Parathyroid adenoma (tissue), 2 donors: ENCODE measurements at regions not wholly inside any gene's neighbourhood (a gene's known extent, or its start where the extent isn't known, plus 50 kb on each side); places are given as distances from the start of the nearest gene placed in this dataset.

Experiments used
- H2AFZ ChIP-seq: fragments of 300-600 bp; sonication (generic); one replicate; pipeline ENCODE4 v1.7.0; 2017; ENCODE audit warnings: antibody characterized with exemption, mild to moderate bottlenecking
- H3K27ac ChIP-seq: fragments of 300-600 bp; sonication (generic); one replicate; pipeline ENCODE4 v1.7.0; 2017
- H3K27me3 ChIP-seq: fragments of 300-600 bp; sonication (generic); one replicate; pipeline ENCODE4 v1.7.0; 2017; ENCODE audit warnings: low read length; ENCODE audit not compliant: control insufficient read depth, insufficient read depth
- H3K36me3 ChIP-seq: fragments of 300-600 bp; sonication (generic); one replicate; pipeline ENCODE4 v1.7.0; 2017; ENCODE audit warnings: low read length; ENCODE audit not compliant: control insufficient read depth, insufficient read depth
- H3K4me1 ChIP-seq: fragments of 300-600 bp; sonication (generic); one replicate; pipeline ENCODE4 v1.7.0; 2017; ENCODE audit warnings: control low read depth
- H3K4me2 ChIP-seq: fragments of 300-600 bp; sonication (generic); one replicate; pipeline ENCODE4 v1.7.0; 2017; ENCODE audit warnings: low read length
- H3K4me3 ChIP-seq: fragments of 300-600 bp; sonication (generic); one replicate; pipeline ENCODE4 v1.7.0; 2017; ENCODE audit warnings: low read depth, low read length
- H3K79me2 ChIP-seq: fragments of 300-600 bp; sonication (generic); one replicate; pipeline ENCODE4 v1.7.0; 2017; ENCODE audit warnings: control low read depth
- H3K9ac ChIP-seq: fragments of 300-600 bp; sonication (generic); one replicate; pipeline ENCODE4 v1.7.0; 2017; ENCODE audit warnings: mild to moderate bottlenecking
- H3K9me3 ChIP-seq: fragments of 300-600 bp; sonication (generic); one replicate; pipeline ENCODE4 v1.7.0; 2017; ENCODE audit warnings: low read length; ENCODE audit not compliant: control insufficient read depth
- TF ChIP-seq, protein P1 (sequence below): fragments of 300-600 bp; sonication (generic); IDR thresholded peaks from one replicate; pipeline ENCODE4 v1.7.0; 2017; ENCODE audit warnings: antibody characterized with exemption, mild to moderate bottlenecking
- donor health status: primary hyperparathyroidism.

DNA sequence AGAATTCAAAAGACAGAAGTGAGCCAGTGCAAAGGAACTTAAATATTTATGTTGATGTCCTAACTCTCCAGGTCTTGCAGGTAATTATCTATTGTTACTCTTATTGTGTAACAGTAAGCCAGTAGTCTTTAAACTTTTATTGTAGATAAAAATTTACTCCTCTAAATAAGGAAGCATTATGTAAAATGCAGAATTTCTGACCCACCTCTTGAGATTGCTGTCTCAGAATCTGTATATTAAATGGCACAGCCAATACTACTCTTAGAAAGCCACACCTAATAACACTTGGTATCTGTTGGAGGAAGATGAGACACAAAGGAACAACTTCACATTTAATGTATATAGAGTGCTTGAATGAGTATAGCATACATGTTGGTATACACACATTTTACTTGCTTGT lies 613.5 kb upstream of the ZNF804A start:
- Histone ChIP-seq H3K4me2 (no peak overlapping the region), H3K9me3 (no peaks in the 10 kb centered on the region), H3K36me3 (no peaks in the 10 kb centered on the region), H3K27ac (no peak overlapping the region), H3K79me2 (no peaks in the 10 kb centered on the region), H3K4me1 (no peaks in the 10 kb centered on the region), H3K27me3 (no peaks in the 10 kb centered on the region), H3K9ac (no peak overlapping the region), H3K4me3 (no peak overlapping the region), H2AFZ (no peak overlapping the region)
- TF ChIP-seq, protein P1, sequence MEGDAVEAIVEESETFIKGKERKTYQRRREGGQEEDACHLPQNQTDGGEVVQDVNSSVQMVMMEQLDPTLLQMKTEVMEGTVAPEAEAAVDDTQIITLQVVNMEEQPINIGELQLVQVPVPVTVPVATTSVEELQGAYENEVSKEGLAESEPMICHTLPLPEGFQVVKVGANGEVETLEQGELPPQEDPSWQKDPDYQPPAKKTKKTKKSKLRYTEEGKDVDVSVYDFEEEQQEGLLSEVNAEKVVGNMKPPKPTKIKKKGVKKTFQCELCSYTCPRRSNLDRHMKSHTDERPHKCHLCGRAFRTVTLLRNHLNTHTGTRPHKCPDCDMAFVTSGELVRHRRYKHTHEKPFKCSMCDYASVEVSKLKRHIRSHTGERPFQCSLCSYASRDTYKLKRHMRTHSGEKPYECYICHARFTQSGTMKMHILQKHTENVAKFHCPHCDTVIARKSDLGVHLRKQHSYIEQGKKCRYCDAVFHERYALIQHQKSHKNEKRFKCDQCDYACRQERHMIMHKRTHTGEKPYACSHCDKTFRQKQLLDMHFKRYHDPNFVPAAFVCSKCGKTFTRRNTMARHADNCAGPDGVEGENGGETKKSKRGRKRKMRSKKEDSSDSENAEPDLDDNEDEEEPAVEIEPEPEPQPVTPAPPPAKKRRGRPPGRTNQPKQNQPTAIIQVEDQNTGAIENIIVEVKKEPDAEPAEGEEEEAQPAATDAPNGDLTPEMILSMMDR = no peak

DNA sequence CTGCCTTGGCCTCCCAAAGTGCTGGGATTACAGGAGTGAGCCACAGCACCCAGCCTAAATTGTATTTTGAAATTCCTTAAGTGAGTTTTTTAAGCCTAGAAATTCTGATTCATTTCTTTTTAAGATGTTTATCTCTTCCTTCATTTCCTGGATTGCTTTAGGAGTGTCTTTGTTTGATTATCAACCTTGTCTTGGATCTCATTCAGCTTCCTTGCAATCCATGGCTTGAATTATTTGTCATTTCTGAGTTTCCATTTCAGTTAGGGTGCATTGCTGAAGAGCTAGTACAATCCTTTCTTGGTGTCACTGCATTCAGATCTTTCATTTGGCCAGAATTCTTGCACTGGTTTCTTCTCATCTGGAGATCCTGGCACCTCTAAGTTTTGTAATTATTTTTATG lies 606.4 kb upstream of the ZNF804A start:
- Histone ChIP-seq H3K4me1 (no peaks in the 10 kb centered on the region), H3K4me2 (no peak overlapping the region), H3K27ac (no peak overlapping the region), H3K27me3 (no peaks in the 10 kb centered on the region), H3K9ac (no peak overlapping the region), H2AFZ (no peak overlapping the region), H3K4me3 (no peak overlapping the region), H3K79me2 (no peaks in the 10 kb centered on the region), H3K36me3 (no peaks in the 10 kb centered on the region), H3K9me3 (no peaks in the 10 kb centered on the region)
- TF ChIP-seq, protein P1 = no peak

DNA sequence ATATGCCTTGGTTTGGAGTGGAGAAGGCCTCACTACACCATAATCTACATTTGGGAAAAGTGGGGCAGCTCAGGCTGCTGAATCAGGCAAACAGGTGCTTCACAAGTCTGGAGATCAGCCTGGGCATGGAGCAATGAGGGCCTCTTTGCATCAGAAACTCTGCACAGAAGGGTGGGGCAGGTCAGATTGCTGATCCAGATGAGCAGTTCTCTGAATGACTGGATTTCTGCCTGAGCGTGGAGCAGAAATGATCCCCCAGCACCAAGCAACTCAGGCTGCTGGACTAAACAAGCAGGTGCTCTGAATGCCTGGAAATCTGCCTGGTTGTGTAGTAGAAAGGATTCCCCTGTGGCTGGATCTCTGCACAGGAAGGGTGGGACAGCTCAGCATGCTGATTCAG lies 605.3 kb upstream of the ZNF804A start:
- no peaks in the 10 kb centered on the region for H3K9me3 ChIP-seq
- TF ChIP-seq, protein P1 = no peak
- H3K79me2 ChIP-seq = no peaks in the 10 kb centered on the region
- no peaks in the 10 kb centered on the region for H3K27me3 ChIP-seq
- no peaks in the 10 kb centered on the region for H3K4me1 ChIP-seq
- H3K4me2 ChIP-seq = no peak overlapping the region
- no peak overlapping the region for H3K9ac ChIP-seq
- no peak overlapping the region for H3K27ac ChIP-seq
- H3K36me3 ChIP-seq = no peaks in the 10 kb centered on the region
- no peak overlapping the region for H2AFZ ChIP-seq
- no peak overlapping the region for H3K4me3 ChIP-seq

DNA sequence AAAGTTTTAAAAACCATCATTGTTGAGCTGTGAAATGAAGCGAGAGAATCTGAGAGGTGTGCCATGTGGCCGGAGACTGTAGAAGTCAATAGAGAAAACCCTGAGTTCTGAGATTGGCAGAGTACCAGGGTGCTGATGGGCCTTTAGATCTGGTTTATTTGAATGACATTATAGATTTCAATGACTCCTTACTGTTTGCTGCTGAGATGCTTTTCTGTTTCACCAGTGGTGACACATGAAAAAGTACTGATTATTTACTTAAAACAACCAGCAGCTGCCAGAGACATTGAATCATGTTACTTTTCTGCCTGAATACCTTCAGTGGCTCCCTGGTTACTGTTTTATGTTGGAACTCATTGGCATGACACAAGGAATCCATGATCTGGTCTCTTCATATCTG lies 602.7 kb upstream of the ZNF804A start:
- Histone ChIP-seq H2AFZ (no peak overlapping the region), H3K27me3 (no peaks in the 10 kb centered on the region), H3K36me3 (no peaks in the 10 kb centered on the region), H3K79me2 (no peaks in the 10 kb centered on the region), H3K4me1 (no peaks in the 10 kb centered on the region), H3K9ac (no peak overlapping the region), H3K27ac (no peak overlapping the region), H3K4me2 (no peak overlapping the region), H3K4me3 (no peak overlapping the region), H3K9me3 (no peaks in the 10 kb centered on the region)
- TF ChIP-seq, protein P1 = no peak
